ENCODE measurements at regions not wholly inside any gene's neighbourhood (a gene's known extent, or its start where the extent isn't known, plus 50 kb on each side); places are given as distances from the start of the nearest gene placed in this dataset.

DNA sequence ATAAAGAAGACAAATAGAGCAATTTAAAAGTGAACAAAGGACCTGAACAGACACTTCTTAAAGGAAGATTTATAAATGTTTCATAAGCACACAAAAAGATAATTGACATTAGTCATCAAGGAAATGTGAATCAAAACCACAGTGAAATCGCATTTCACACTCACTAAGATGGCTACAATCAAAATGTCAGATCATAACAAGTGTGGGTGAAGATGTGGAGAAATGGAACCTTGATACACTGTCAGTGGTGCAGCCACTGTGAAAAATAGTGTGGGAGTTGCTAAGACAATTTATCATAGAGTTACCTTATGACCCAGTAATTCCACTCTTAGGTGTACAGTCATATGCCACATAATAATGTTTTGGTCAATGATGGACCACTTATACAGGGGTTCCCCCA is 54.5 kb upstream of the HTR4 start:
- Mint-ChIP-seq H3K4me1 (no peaks in the 10 kb centered on the region), H3K9me3 (no peaks in the 10 kb centered on the region), H3K27me3 (peaks cover 15% of the 10 kb centered on the region), H3K36me3 (ENCODE audit: insufficient read depth) (no peaks in the 10 kb centered on the region), H3K4me3 (no peak overlapping the region), H3K27ac (ENCODE audit: low read depth) (no peak overlapping the region)
- ATAC-seq (replicated peaks; ENCODE audit: extremely low read depth, poor library complexity, severe bottlenecking) (no peak), DNase-seq (ENCODE audit: low spot score in 2 of 2) (no peak)

DNA sequence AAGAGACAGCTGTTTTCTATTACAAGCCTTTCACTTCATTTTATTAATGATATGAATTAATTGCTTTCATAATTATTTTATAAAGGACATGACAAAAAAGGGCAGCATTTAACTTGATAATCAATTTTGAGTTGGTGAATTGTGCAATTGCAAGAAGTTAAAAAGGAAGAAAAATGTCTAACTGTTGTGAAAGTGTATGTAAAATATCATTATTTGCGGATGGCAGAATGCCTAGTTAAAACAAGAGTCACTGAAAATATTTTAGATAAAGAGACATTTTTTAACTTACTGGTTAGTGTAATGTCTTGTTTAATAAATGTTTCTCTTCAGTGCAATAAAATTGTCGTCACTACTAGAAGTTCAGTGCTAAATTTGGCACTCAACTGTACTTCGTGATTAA is 57.6 kb upstream of the HTR4 start:
- no peaks in the 10 kb centered on the region for H3K4me1 Mint-ChIP-seq
- DNase-seq (ENCODE audit: low spot score in 2 of 2) (no peak), ATAC-seq (replicated peaks; ENCODE audit: extremely low read depth, poor library complexity, severe bottlenecking) (no peak)
- H3K27me3 Mint-ChIP-seq, result peaks cover 17% of the 10 kb centered on the region
- H3K27ac Mint-ChIP-seq (ENCODE audit: low read depth), result no peak overlapping the region
- H3K9me3 Mint-ChIP-seq, result no peaks in the 10 kb centered on the region
- no peak overlapping the region for H3K4me3 Mint-ChIP-seq
- no peaks in the 10 kb centered on the region for H3K36me3 Mint-ChIP-seq (ENCODE audit: insufficient read depth)

DNA sequence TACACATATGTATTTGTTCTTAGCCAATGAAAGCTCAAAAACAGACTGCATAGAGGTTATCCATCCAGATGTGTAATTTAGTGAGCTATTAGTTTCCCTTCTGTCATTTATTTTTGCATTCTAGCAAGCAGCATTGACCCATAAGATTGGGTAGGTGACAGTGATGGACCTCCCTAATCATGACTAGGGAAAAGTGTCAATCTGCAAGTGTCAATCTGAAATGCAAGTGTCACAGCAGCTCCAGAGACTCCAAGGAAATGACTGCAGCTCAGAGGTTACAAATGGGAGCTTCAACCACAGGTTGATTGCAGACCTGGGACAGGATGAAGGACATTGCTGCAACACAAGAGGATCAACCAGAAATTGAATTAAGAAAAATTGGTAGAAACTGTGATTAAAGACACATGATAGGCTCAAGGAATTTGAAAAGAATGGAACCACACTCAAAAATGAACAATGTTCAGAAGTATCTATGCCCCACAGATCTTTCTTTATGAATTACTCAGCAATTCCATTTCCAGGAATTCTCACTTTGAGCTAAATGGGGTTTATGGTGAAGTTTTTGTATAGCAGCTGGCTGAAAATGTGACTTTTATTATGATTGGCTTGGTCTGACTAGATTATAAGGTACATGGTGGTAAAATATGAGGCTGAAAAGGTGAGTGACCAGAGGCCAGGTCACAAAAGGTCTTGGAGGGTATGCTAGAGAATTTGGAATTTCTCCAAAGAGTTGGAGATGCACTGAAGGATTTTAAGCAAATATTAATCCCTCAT is 59.6 kb upstream of the HTR4 start:
- H3K27me3 Mint-ChIP-seq, result peaks cover 29% of the 10 kb centered on the region
- H3K9me3 Mint-ChIP-seq, result no peaks in the 10 kb centered on the region
- H3K4me1 Mint-ChIP-seq, result no peaks in the 10 kb centered on the region
- ATAC-seq (replicated peaks; ENCODE audit: extremely low read depth, poor library complexity, severe bottlenecking) (no peak), DNase-seq (ENCODE audit: low spot score in 2 of 2) (no peak)
- H3K4me3 Mint-ChIP-seq, result no peak overlapping the region
- no peak overlapping the region for H3K27ac Mint-ChIP-seq (ENCODE audit: low read depth)
- H3K36me3 Mint-ChIP-seq (ENCODE audit: insufficient read depth), result no peaks in the 10 kb centered on the region

DNA sequence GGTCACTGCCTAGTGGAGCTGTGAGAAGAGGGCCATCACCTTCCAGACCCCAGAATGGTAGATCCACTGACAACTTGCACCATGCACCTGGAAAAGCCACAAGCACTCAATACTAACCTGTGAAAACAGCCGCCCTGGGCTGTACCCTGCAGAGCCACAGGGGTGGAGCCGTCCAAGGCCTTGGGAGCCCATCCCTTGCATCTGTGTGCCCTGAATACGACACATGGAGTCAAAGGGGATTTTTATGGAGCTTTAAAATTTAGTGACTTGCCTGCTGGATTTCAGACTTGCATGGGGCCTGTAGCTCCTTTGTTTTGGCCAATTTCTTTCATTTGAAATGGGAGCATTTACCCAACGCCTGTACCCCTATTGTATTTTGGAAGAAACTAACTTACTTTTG is 62.4 kb upstream of the HTR4 start:
- ATAC-seq (replicated peaks; ENCODE audit: extremely low read depth, poor library complexity, severe bottlenecking) (no peak), DNase-seq (ENCODE audit: low spot score in 2 of 2) (no peak)
- Mint-ChIP-seq H3K9me3 (no peaks in the 10 kb centered on the region), H3K27ac (ENCODE audit: low read depth) (no peak overlapping the region), H3K36me3 (ENCODE audit: insufficient read depth) (no peaks in the 10 kb centered on the region), H3K27me3 (peaks cover 46% of the 10 kb centered on the region), H3K4me1 (no peaks in the 10 kb centered on the region), H3K4me3 (no peak overlapping the region)

GRCh38 chr5:148717668-148718067 is 63.3 kb upstream of the HTR4 start:
- no peak for ATAC-seq (replicated peaks; ENCODE audit: extremely low read depth, poor library complexity, severe bottlenecking)
- peaks cover 48% of the 10 kb centered on the region for H3K27me3 Mint-ChIP-seq
- H3K9me3 Mint-ChIP-seq, result no peaks in the 10 kb centered on the region
- H3K4me1 Mint-ChIP-seq, result no peaks in the 10 kb centered on the region
- no peak overlapping the region for H3K27ac Mint-ChIP-seq (ENCODE audit: low read depth)
- no peak overlapping the region for H3K4me3 Mint-ChIP-seq
- H3K36me3 Mint-ChIP-seq (ENCODE audit: insufficient read depth), result no peaks in the 10 kb centered on the region
- no peak for DNase-seq (ENCODE audit: low spot score in 2 of 2)

GRCh38 chr5:148719605-148720004 is 65.3 kb upstream of the HTR4 start:
- Mint-ChIP-seq H3K36me3 (ENCODE audit: insufficient read depth) (no peaks in the 10 kb centered on the region), H3K4me1 (no peaks in the 10 kb centered on the region), H3K9me3 (no peaks in the 10 kb centered on the region), H3K4me3 (no peak overlapping the region), H3K27me3 (peaks cover 59% of the 10 kb centered on the region), H3K27ac (ENCODE audit: low read depth) (no peak overlapping the region)
- no peak for ATAC-seq (replicated peaks; ENCODE audit: extremely low read depth, poor library complexity, severe bottlenecking)
- no peak for DNase-seq (ENCODE audit: low spot score in 2 of 2)

DNA sequence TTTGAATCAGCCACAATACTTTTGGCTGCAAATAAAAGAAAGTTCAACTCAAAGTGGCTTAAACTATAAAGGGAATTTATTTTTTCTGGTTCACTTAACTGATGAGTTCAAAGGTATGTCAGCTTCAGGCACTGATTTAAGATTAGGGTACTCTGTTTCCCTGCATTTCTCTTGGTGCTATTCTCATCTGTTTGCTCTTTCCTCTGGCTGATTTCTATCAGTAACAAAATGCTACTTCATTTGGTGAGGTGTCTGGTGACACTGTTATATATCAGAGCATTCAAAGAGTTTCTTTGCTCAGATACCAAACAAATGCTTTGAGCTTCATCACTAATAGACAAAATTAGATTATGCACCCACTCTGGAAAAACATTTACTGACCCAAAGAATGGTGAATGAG is 65.9 kb upstream of the HTR4 start:
- Mint-ChIP-seq H3K27me3 (peaks cover 53% of the 10 kb centered on the region), H3K27ac (ENCODE audit: low read depth) (no peak overlapping the region)

GRCh38 chr5:148723143-148723542 is 68.8 kb upstream of the HTR4 start:
- Mint-ChIP-seq H3K9me3 (no peaks in the 10 kb centered on the region), H3K27me3 (peaks cover 39% of the 10 kb centered on the region), H3K27ac (ENCODE audit: low read depth) (no peak overlapping the region), H3K36me3 (ENCODE audit: insufficient read depth) (no peaks in the 10 kb centered on the region), H3K4me1 (no peaks in the 10 kb centered on the region), H3K4me3 (no peak overlapping the region)
- ATAC-seq (replicated peaks; ENCODE audit: extremely low read depth, poor library complexity, severe bottlenecking), result no peak
- no peak for DNase-seq (ENCODE audit: low spot score in 2 of 2)

More for the DNA sequence above, 65.9 kb upstream of the HTR4 start:
- H3K4me1 Mint-ChIP-seq, result no peaks in the 10 kb centered on the region
- DNase-seq (ENCODE audit: low spot score in 2 of 2) (no peak), ATAC-seq (replicated peaks; ENCODE audit: extremely low read depth, poor library complexity, severe bottlenecking) (no peak)
- H3K4me3 Mint-ChIP-seq, result no peak overlapping the region
- H3K36me3 Mint-ChIP-seq (ENCODE audit: insufficient read depth), result no peaks in the 10 kb centered on the region
- no peaks in the 10 kb centered on the region for H3K9me3 Mint-ChIP-seq

DNA sequence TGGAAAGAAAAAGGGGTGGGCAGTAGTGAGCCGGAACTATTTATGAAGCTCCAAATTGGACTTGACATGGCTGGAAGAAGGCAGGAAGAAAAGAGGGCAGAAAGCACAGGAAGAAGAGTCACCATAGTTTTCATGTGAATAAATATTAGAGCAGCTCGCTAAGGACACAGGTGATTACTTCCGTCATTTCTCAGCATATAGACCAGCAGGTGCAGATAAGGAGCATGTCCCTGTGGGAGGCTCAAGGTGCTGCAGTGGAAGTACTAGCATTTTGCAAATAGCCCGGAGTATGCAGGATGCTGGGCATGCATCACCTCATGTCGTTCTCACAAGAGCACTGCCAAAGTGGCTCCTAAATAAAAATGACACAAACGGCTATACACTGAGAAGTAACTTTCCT is 71.3 kb upstream of the HTR4 start:
- peaks cover 23% of the 10 kb centered on the region for H3K27me3 Mint-ChIP-seq
- H3K27ac Mint-ChIP-seq (ENCODE audit: low read depth), result no peak overlapping the region
- no peak for ATAC-seq (replicated peaks; ENCODE audit: extremely low read depth, poor library complexity, severe bottlenecking)
- no peak overlapping the region for H3K4me3 Mint-ChIP-seq
- H3K9me3 Mint-ChIP-seq, result no peaks in the 10 kb centered on the region
- peaks cover 4% of the 10 kb centered on the region for H3K4me1 Mint-ChIP-seq
- DNase-seq (ENCODE audit: low spot score in 2 of 2), result no peak
- H3K36me3 Mint-ChIP-seq (ENCODE audit: insufficient read depth), result no peaks in the 10 kb centered on the region

DNA sequence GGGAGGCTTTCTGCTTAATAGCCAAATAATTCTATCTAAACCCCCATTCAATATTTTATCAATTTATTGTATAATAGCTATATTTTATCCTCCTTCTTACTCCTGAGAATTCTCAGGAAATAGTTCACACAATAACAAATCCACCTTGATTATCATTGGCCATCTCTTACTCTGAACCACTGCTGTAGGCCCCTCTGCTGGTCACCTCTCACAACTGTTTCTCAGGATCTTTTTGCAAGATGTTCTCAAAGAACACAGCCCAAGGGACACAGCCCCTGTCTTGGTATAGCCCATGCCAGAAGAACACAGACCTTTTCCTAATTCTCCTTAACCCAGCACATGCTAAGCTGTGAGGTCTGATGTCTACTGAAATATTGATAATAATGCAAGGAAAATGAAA is 74.9 kb upstream of the HTR4 start:
- H3K9me3 Mint-ChIP-seq, result no peaks in the 10 kb centered on the region
- ATAC-seq (replicated peaks; ENCODE audit: extremely low read depth, poor library complexity, severe bottlenecking), result no peak
- H3K4me3 Mint-ChIP-seq, result no peak overlapping the region
- peaks cover 1% of the 10 kb centered on the region for H3K27me3 Mint-ChIP-seq
- no peak overlapping the region for H3K27ac Mint-ChIP-seq (ENCODE audit: low read depth)
- peaks cover 25% of the 10 kb centered on the region for H3K4me1 Mint-ChIP-seq
- no peaks in the 10 kb centered on the region for H3K36me3 Mint-ChIP-seq (ENCODE audit: insufficient read depth)
- DNase-seq (ENCODE audit: low spot score in 2 of 2), result no peak

- no peak overlapping the region for H3K4me3 Mint-ChIP-seq
- no peak overlapping the region for H3K27ac Mint-ChIP-seq (ENCODE audit: low read depth)
- H3K36me3 Mint-ChIP-seq (ENCODE audit: insufficient read depth), result no peaks in the 10 kb centered on the region
- no peak for ATAC-seq (replicated peaks; ENCODE audit: extremely low read depth, poor library complexity, severe bottlenecking)
- H3K9me3 Mint-ChIP-seq, result no peaks in the 10 kb centered on the region
- no peak for DNase-seq (ENCODE audit: low spot score in 2 of 2)
- H3K27me3 Mint-ChIP-seq, result no peaks in the 10 kb centered on the region
- peaks cover 27% of the 10 kb centered on the region for H3K4me1 Mint-ChIP-seq
These were observed 75.9 kb upstream of the HTR4 start for GRCh38 chr5:148730270-148730669.

DNA sequence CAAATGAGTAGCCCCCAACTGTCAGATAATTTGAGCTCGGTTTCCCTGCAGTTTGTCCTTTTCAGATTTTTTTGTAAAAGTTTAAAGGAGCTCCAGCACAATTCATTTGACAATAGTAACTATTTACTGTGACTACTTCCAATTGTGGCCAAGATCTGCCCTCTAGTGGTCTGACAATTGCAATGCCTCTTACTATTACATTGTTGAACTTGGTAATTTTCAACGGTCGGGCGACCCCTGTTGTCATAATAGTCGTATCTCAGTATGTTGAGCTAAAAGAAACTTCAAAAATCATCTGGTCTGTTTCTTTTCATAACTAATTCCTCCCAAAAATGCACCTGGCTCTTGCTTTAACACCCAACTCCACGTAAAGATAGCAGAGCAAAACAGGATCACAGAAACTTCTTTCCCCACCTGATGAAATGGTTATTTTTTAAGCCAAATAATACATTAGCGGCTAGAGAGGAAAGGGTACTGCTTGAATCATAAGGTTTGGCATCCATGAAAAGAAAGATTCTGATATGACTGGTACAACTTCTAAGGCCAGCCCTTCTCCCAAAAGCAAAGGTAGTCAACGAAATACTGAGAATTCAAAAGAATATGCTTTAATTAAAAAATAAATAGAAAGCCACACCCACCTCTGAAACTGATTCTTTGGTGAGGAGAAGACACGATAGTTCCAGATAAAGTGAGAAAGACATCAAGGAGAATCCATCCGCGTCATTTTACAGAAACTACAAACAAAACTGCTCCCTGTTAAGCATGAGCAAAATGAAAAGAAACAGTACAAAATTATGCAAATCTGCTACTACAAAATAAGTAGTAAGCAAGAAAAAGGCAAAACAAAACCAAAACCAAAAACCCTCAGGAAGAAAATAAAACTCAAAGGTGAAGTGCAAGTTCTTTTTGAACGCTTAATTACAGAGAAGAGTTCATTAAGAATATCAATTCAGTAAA is 76.9 kb upstream of the HTR4 start:
- no peaks in the 10 kb centered on the region for H3K36me3 Mint-ChIP-seq (ENCODE audit: insufficient read depth)
- H3K4me3 Mint-ChIP-seq, result peak overlapping the region; percentile 65
- peaks cover 27% of the 10 kb centered on the region for H3K4me1 Mint-ChIP-seq
- H3K9me3 Mint-ChIP-seq, result no peaks in the 10 kb centered on the region
- ATAC-seq (replicated peaks; ENCODE audit: extremely low read depth, poor library complexity, severe bottlenecking) (peak; percentile 90), DNase-seq (ENCODE audit: low spot score in 2 of 2) (peak; percentile 43 to 63)
- no peaks in the 10 kb centered on the region for H3K27me3 Mint-ChIP-seq
- H3K27ac Mint-ChIP-seq (ENCODE audit: low read depth), result peak overlapping the region; percentile 87

DNA sequence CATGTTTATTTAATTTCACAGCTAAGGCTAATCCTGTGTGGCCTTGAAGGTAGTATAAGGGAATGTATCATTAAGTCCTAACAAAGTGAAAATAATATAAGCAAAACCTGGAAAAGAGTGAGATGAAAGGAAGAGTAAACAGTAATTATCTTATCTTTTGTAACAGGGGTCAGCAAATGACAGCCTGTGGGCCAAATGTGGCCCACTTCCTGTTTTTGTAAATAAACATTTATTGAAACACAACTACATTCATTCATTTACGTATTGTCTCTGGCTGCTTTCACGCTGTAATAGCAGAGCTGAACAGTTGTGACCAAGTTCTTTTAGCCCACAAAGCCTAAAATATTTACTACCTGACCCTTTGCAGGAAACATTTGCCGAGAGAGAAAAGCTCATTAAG is 78.4 kb upstream of the HTR4 start:
- Mint-ChIP-seq H3K4me3 (no peak overlapping the region), H3K9me3 (no peaks in the 10 kb centered on the region)
- DNase-seq (ENCODE audit: low spot score in 2 of 2), result no peak

More for the DNA sequence above, 78.4 kb upstream of the HTR4 start:
- Mint-ChIP-seq H3K4me1 (peaks cover 27% of the 10 kb centered on the region), H3K27ac (ENCODE audit: low read depth) (no peak overlapping the region), H3K36me3 (ENCODE audit: insufficient read depth) (no peaks in the 10 kb centered on the region), H3K27me3 (peaks cover 9% of the 10 kb centered on the region)
- ATAC-seq (replicated peaks; ENCODE audit: extremely low read depth, poor library complexity, severe bottlenecking), result no peak

Data from central memory CD8-positive, alpha-beta T cell (primary cell).